ENCODE measurements at regions not wholly inside any gene's neighbourhood (a gene's known extent, or its start where the extent isn't known, plus 50 kb on each side); places are given as distances from the start of the nearest gene placed in this dataset.

GRCh38 chr16:73558219-73558618, 510.3 kb upstream of the ZFHX3 start:
- FAIRE-seq = no peak

- FAIRE-seq = no peak
Measured at GRCh38 chr16:73553941-73554660, 506.2 kb upstream of the ZFHX3 start.

GRCh38 chr16:73549984-73550631, 502.2 kb upstream of the ZFHX3 start:
- FAIRE-seq = no peak

GRCh38 chr16:73547552-73548403, 499.9 kb upstream of the ZFHX3 start:
- no peak for FAIRE-seq

GRCh38 chr16:73546341-73546845, 498.5 kb upstream of the ZFHX3 start:
- no peak for FAIRE-seq

- FAIRE-seq = no peak
Measured at GRCh38 chr16:73545755-73546154, 497.8 kb upstream of the ZFHX3 start.

- FAIRE-seq = no peak
Measured at GRCh38 chr16:73545290-73545689, 497.4 kb upstream of the ZFHX3 start.

GRCh38 chr16:73544826-73545225, 496.9 kb upstream of the ZFHX3 start:
- no peak for FAIRE-seq

- no peak for FAIRE-seq
Measured at GRCh38 chr16:73543970-73544599, 496.2 kb upstream of the ZFHX3 start.

GRCh38 chr16:73543331-73543969, 495.5 kb upstream of the ZFHX3 start:
- no peak for FAIRE-seq

- FAIRE-seq = no peak
Measured at GRCh38 chr16:73542885-73543284, 495.0 kb upstream of the ZFHX3 start.

GRCh38 chr16:73537921-73538320, 490.0 kb upstream of the ZFHX3 start:
- FAIRE-seq = no peak

GRCh38 chr16:73536931-73537330, 489.0 kb upstream of the ZFHX3 start:
- no peak for FAIRE-seq

- FAIRE-seq = no peak
Measured at GRCh38 chr16:73531021-73531420, 483.1 kb upstream of the ZFHX3 start.

GRCh38 chr16:73530529-73530928, 482.6 kb upstream of the ZFHX3 start:
- FAIRE-seq = no peak

- no peak for FAIRE-seq
Measured at GRCh38 chr16:73529303-73530012, 481.5 kb upstream of the ZFHX3 start.

- FAIRE-seq = no peak
Measured at GRCh38 chr16:73527187-73527586, 479.3 kb upstream of the ZFHX3 start.

GRCh38 chr16:73526011-73526804, 478.3 kb upstream of the ZFHX3 start:
- no peak for FAIRE-seq

GRCh38 chr16:73523209-73523608, 475.3 kb upstream of the ZFHX3 start:
- no peak for FAIRE-seq

GRCh38 chr16:73521499-73521898, 473.6 kb upstream of the ZFHX3 start:
- no peak for FAIRE-seq

- no peak for FAIRE-seq
Measured at GRCh38 chr16:73515616-73516015, 467.7 kb upstream of the ZFHX3 start.

Data from G401.6 (cell line).